ENCODE measurements at regions not wholly inside any gene's neighbourhood (a gene's known extent, or its start where the extent isn't known, plus 50 kb on each side); places are given as distances from the start of the nearest gene placed in this dataset.
A peak's percentile ranks its signal among the peaks of the same experiment; 100 is the strongest.
"Not testable (repeated sequence)": the region's sequence is repeated elsewhere in the genome, so short reads cannot be mapped to it uniquely, and the experiment has no call there.

GRCh38 chr3:160047876-160048275 is 59.2 kb downstream of the IL12A start:
- H2AFZ ChIP-seq (ENCODE audit: low read length, unreplicated experiment): no peak overlapping the region
- no peaks in the 10 kb centered on the region for H3K4me1 ChIP-seq (ENCODE audit: control insufficient read depth, insufficient read depth, low read length, unreplicated experiment)
- no peaks in the 10 kb centered on the region for H3K79me2 ChIP-seq (ENCODE audit: control insufficient read depth, insufficient read depth, low read length, unreplicated experiment)
- H3K36me3 ChIP-seq (ENCODE audit: insufficient read depth, low read length): no peaks in the 10 kb centered on the region
- no peak overlapping the region for H3K4me3 ChIP-seq (ENCODE audit: low read depth, low read length)
- no peak overlapping the region for H3K27ac ChIP-seq (ENCODE audit: low read depth, low read length)
- H3K27me3 ChIP-seq (ENCODE audit: insufficient read depth, low read length): no peaks in the 10 kb centered on the region

GRCh38 chr3:160049038-160049437 is 60.4 kb downstream of the IL12A start:
- no peaks in the 10 kb centered on the region for H3K36me3 ChIP-seq (ENCODE audit: insufficient read depth, low read length)
- H2AFZ ChIP-seq (ENCODE audit: low read length, unreplicated experiment): no peak overlapping the region
- H3K27ac ChIP-seq (ENCODE audit: low read depth, low read length): no peak overlapping the region
- no peaks in the 10 kb centered on the region for H3K79me2 ChIP-seq (ENCODE audit: control insufficient read depth, insufficient read depth, low read length, unreplicated experiment)
- no peaks in the 10 kb centered on the region for H3K27me3 ChIP-seq (ENCODE audit: insufficient read depth, low read length)
- H3K4me1 ChIP-seq (ENCODE audit: control insufficient read depth, insufficient read depth, low read length, unreplicated experiment): no peaks in the 10 kb centered on the region
- H3K4me3 ChIP-seq (ENCODE audit: low read depth, low read length): no peak overlapping the region

- no peak overlapping the region for H3K27ac ChIP-seq (ENCODE audit: low read depth, low read length)
- no peaks in the 10 kb centered on the region for H3K79me2 ChIP-seq (ENCODE audit: control insufficient read depth, insufficient read depth, low read length, unreplicated experiment)
- H3K27me3 ChIP-seq (ENCODE audit: insufficient read depth, low read length): no peaks in the 10 kb centered on the region
- H3K4me1 ChIP-seq (ENCODE audit: control insufficient read depth, insufficient read depth, low read length, unreplicated experiment): no peaks in the 10 kb centered on the region
- no peak overlapping the region for H3K4me3 ChIP-seq (ENCODE audit: low read depth, low read length)
- H2AFZ ChIP-seq (ENCODE audit: low read length, unreplicated experiment): no peak overlapping the region
- H3K36me3 ChIP-seq (ENCODE audit: insufficient read depth, low read length): no peaks in the 10 kb centered on the region
Measured at GRCh38 chr3:160049565-160049964, 60.9 kb downstream of the IL12A start.

GRCh38 chr3:160049988-160050387 is 61.4 kb downstream of the IL12A start:
- H3K4me3 ChIP-seq (ENCODE audit: low read depth, low read length): no peak overlapping the region
- H2AFZ ChIP-seq (ENCODE audit: low read length, unreplicated experiment): no peak overlapping the region
- no peaks in the 10 kb centered on the region for H3K36me3 ChIP-seq (ENCODE audit: insufficient read depth, low read length)
- H3K4me1 ChIP-seq (ENCODE audit: control insufficient read depth, insufficient read depth, low read length, unreplicated experiment): no peaks in the 10 kb centered on the region
- no peak overlapping the region for H3K27ac ChIP-seq (ENCODE audit: low read depth, low read length)
- no peaks in the 10 kb centered on the region for H3K27me3 ChIP-seq (ENCODE audit: insufficient read depth, low read length)
- H3K79me2 ChIP-seq (ENCODE audit: control insufficient read depth, insufficient read depth, low read length, unreplicated experiment): no peaks in the 10 kb centered on the region

GRCh38 chr3:160052385-160053047 is 63.9 kb downstream of the IL12A start:
- Histone ChIP-seq H3K27ac (ENCODE audit: low read depth, low read length) (no peak overlapping the region), H3K4me1 (ENCODE audit: control insufficient read depth, insufficient read depth, low read length, unreplicated experiment) (no peaks in the 10 kb centered on the region), H2AFZ (ENCODE audit: low read length, unreplicated experiment) (peak overlapping the region; percentile 39)

GRCh38 chr3:160053048-160053391 is 64.4 kb downstream of the IL12A start:
- peak overlapping the region; percentile 39 for H2AFZ ChIP-seq (ENCODE audit: low read length, unreplicated experiment)
- 0 out of 2 replicates have a peak, but pooled peaks cover 3% of the 10 kb centered on the region for H3K27me3 ChIP-seq (ENCODE audit: insufficient read depth, low read length)
- no peaks in the 10 kb centered on the region for H3K36me3 ChIP-seq (ENCODE audit: insufficient read depth, low read length)
- no peak overlapping the region for H3K4me3 ChIP-seq (ENCODE audit: low read depth, low read length)
- H3K79me2 ChIP-seq (ENCODE audit: control insufficient read depth, insufficient read depth, low read length, unreplicated experiment): no peaks in the 10 kb centered on the region
- H3K4me1 ChIP-seq (ENCODE audit: control insufficient read depth, insufficient read depth, low read length, unreplicated experiment): no peaks in the 10 kb centered on the region
- no peak overlapping the region for H3K27ac ChIP-seq (ENCODE audit: low read depth, low read length)

More at GRCh38 chr3:160052385-160053047, 63.9 kb downstream of the IL12A start:
- Histone ChIP-seq H3K79me2 (ENCODE audit: control insufficient read depth, insufficient read depth, low read length, unreplicated experiment) (no peaks in the 10 kb centered on the region), H3K36me3 (ENCODE audit: insufficient read depth, low read length) (no peaks in the 10 kb centered on the region), H3K4me3 (ENCODE audit: low read depth, low read length) (peak overlapping the region; percentile 27; the same call in 1 of the 2 replicates), H3K27me3 (ENCODE audit: insufficient read depth, low read length) (0 out of 2 replicates have a peak, but pooled peaks cover under 1% of the 10 kb centered on the region)

GRCh38 chr3:160054862-160055261 is 66.2 kb downstream of the IL12A start:
- not testable (repeated sequence) for H3K4me3 ChIP-seq (ENCODE audit: low read depth, low read length); H2AFZ ChIP-seq (ENCODE audit: low read length, unreplicated experiment); H3K4me1 ChIP-seq (ENCODE audit: control insufficient read depth, insufficient read depth, low read length, unreplicated experiment); H3K27me3 ChIP-seq (ENCODE audit: insufficient read depth, low read length); H3K36me3 ChIP-seq (ENCODE audit: insufficient read depth, low read length); H3K27ac ChIP-seq (ENCODE audit: low read depth, low read length); H3K79me2 ChIP-seq (ENCODE audit: control insufficient read depth, insufficient read depth, low read length, unreplicated experiment)

- Histone ChIP-seq H3K36me3 (ENCODE audit: insufficient read depth, low read length) (no peaks in the 10 kb centered on the region), H3K79me2 (ENCODE audit: control insufficient read depth, insufficient read depth, low read length, unreplicated experiment) (no peaks in the 10 kb centered on the region), H3K27ac (ENCODE audit: low read depth, low read length) (no peak overlapping the region), H3K27me3 (ENCODE audit: insufficient read depth, low read length) (0 out of 2 replicates have a peak, but pooled peaks cover 3% of the 10 kb centered on the region), H3K4me1 (ENCODE audit: control insufficient read depth, insufficient read depth, low read length, unreplicated experiment) (no peaks in the 10 kb centered on the region), H3K4me3 (ENCODE audit: low read depth, low read length) (no peak overlapping the region), H2AFZ (ENCODE audit: low read length, unreplicated experiment) (no peak overlapping the region)
Measured at GRCh38 chr3:160055659-160056058, 67.0 kb downstream of the IL12A start.

GRCh38 chr3:160057331-160057730 is 68.7 kb downstream of the IL12A start:
- Histone ChIP-seq H3K27me3 (ENCODE audit: insufficient read depth, low read length) (0 out of 2 replicates have a peak, but pooled peaks cover 3% of the 10 kb centered on the region), H3K4me3 (ENCODE audit: low read depth, low read length) (no peak overlapping the region), H3K36me3 (ENCODE audit: insufficient read depth, low read length) (no peaks in the 10 kb centered on the region), H3K4me1 (ENCODE audit: control insufficient read depth, insufficient read depth, low read length, unreplicated experiment) (no peaks in the 10 kb centered on the region), H2AFZ (ENCODE audit: low read length, unreplicated experiment) (no peak overlapping the region), H3K27ac (ENCODE audit: low read depth, low read length) (no peak overlapping the region), H3K79me2 (ENCODE audit: control insufficient read depth, insufficient read depth, low read length, unreplicated experiment) (no peaks in the 10 kb centered on the region)

- Histone ChIP-seq H3K27ac (ENCODE audit: low read depth, low read length) (no peak overlapping the region), H3K4me1 (ENCODE audit: control insufficient read depth, insufficient read depth, low read length, unreplicated experiment) (no peaks in the 10 kb centered on the region), H3K36me3 (ENCODE audit: insufficient read depth, low read length) (no peaks in the 10 kb centered on the region)
Measured at GRCh38 chr3:160060409-160061027, 71.9 kb downstream of the IL12A start.

GRCh38 chr3:160061525-160061924 is 72.9 kb downstream of the IL12A start:
- no peak overlapping the region for H2AFZ ChIP-seq (ENCODE audit: low read length, unreplicated experiment)
- no peak overlapping the region for H3K4me3 ChIP-seq (ENCODE audit: low read depth, low read length)
- no peaks in the 10 kb centered on the region for H3K36me3 ChIP-seq (ENCODE audit: insufficient read depth, low read length)
- H3K79me2 ChIP-seq (ENCODE audit: control insufficient read depth, insufficient read depth, low read length, unreplicated experiment): no peaks in the 10 kb centered on the region
- no peak overlapping the region for H3K27ac ChIP-seq (ENCODE audit: low read depth, low read length)
- 0 out of 2 replicates have a peak, but pooled peaks cover 3% of the 10 kb centered on the region for H3K27me3 ChIP-seq (ENCODE audit: insufficient read depth, low read length)
- H3K4me1 ChIP-seq (ENCODE audit: control insufficient read depth, insufficient read depth, low read length, unreplicated experiment): no peaks in the 10 kb centered on the region

More at GRCh38 chr3:160060409-160061027, 71.9 kb downstream of the IL12A start:
- no peaks in the 10 kb centered on the region for H3K79me2 ChIP-seq (ENCODE audit: control insufficient read depth, insufficient read depth, low read length, unreplicated experiment)
- H2AFZ ChIP-seq (ENCODE audit: low read length, unreplicated experiment): no peak overlapping the region
- H3K4me3 ChIP-seq (ENCODE audit: low read depth, low read length): no peak overlapping the region
- H3K27me3 ChIP-seq (ENCODE audit: insufficient read depth, low read length): 0 out of 2 replicates have a peak, but pooled peaks cover 3% of the 10 kb centered on the region

Measured in ACC112 (cell line).